Bronchial epithelial cell (primary cell): ENCODE measurements at regions not wholly inside any gene's neighbourhood (a gene's known extent, or its start where the extent isn't known, plus 50 kb on each side); places are given as distances from the start of the nearest gene placed in this dataset.
"Not testable (repeated sequence)": the region's sequence is repeated elsewhere in the genome, so short reads cannot be mapped to it uniquely, and the experiment has no call there.

ENCODE experiments used
- DNase-seq: peaks from one replicate; pipeline ENCODE4 v3.0.0-alpha.2; 2010; ENCODE audit warnings: low read depth
- FAIRE-seq: peaks from 2 replicates; lab custom pipeline; 2011; peaks lifted over from hg19 to GRCh38; lab: Jason Lieb, UNC
- H3K27me3 ChIP-seq: 2 replicates; pipeline ENCODE4 v1.5.1; 2011; ENCODE audit warnings: low read length; ENCODE audit not compliant: control insufficient read depth, insufficient read depth
- H3K36me3 ChIP-seq: 2 replicates; pipeline ENCODE4 v1.5.1; 2011; ENCODE audit warnings: low read length; ENCODE audit not compliant: control insufficient read depth, insufficient read depth
- H3K4me3 ChIP-seq: 2 replicates; pipeline ENCODE4 v1.5.1; 2011; ENCODE audit warnings: mild to moderate bottlenecking, low read depth, low read length, control low read depth
- CTCF ChIP-seq: IDR thresholded peaks from 2 replicates; pipeline ENCODE4 v1.5.1; 2011; ENCODE audit warnings: mild to moderate bottlenecking, moderate library complexity, low read length, control low read depth, inconsistent platforms; ENCODE audit not compliant: insufficient read depth, severe bottlenecking

GRCh38 chr1:761791-762190, 75.3 kb upstream of the OR4F16 start:
- DNase-seq, H3K36me3 ChIP-seq, H3K4me3 ChIP-seq, H3K27me3 ChIP-seq, FAIRE-seq: not testable (repeated sequence)

- H3K27me3 ChIP-seq, H3K36me3 ChIP-seq, FAIRE-seq, DNase-seq, H3K4me3 ChIP-seq: not testable (repeated sequence)
These were observed 85.0 kb upstream of the OR4F16 start for GRCh38 chr1:771449-771848.

GRCh38 chr1:777480-778180, 91.2 kb upstream of the OR4F16 start:
- not testable (repeated sequence) for H3K36me3 ChIP-seq

GRCh38 chr1:778451-779278, 92.2 kb upstream of the OR4F16 start:
- peak; percentile 45 for TF ChIP-seq CTCF
- peak overlapping the region; percentile 53 for H3K4me3 ChIP-seq
- H3K27me3 ChIP-seq, FAIRE-seq, H3K36me3 ChIP-seq: not testable (repeated sequence)
- peak; percentile 91 for DNase-seq

More at GRCh38 chr1:777480-778180, 91.2 kb upstream of the OR4F16 start:
- peak overlapping the region; percentile 53 for H3K4me3 ChIP-seq
- DNase-seq, H3K27me3 ChIP-seq, FAIRE-seq: not testable (repeated sequence)

- FAIRE-seq, H3K4me3 ChIP-seq, DNase-seq, H3K36me3 ChIP-seq, H3K27me3 ChIP-seq: not testable (repeated sequence)
These were observed 93.2 kb upstream of the OR4F16 start for GRCh38 chr1:779621-780020.

- FAIRE-seq (no peak), DNase-seq (no peak)
- TF ChIP-seq CTCF: no peak
- Histone ChIP-seq H3K4me3 (no peak overlapping the region), H3K27me3 (no peaks in the 10 kb centered on the region), H3K36me3 (no peaks in the 10 kb centered on the region)
These were observed 102.4 kb upstream of the OR4F16 start for GRCh38 chr1:788835-789234.

GRCh38 chr1:789606-790005, 103.2 kb upstream of the OR4F16 start:
- not testable (repeated sequence) for H3K36me3 ChIP-seq, H3K27me3 ChIP-seq, FAIRE-seq, DNase-seq, H3K4me3 ChIP-seq

GRCh38 chr1:790388-790930, 104.0 kb upstream of the OR4F16 start:
- DNase-seq, H3K4me3 ChIP-seq, FAIRE-seq, H3K27me3 ChIP-seq, H3K36me3 ChIP-seq: not testable (repeated sequence)

- not testable (repeated sequence) for H3K36me3 ChIP-seq, H3K27me3 ChIP-seq, H3K4me3 ChIP-seq, FAIRE-seq, DNase-seq
These were observed 107.9 kb upstream of the OR4F16 start for GRCh38 chr1:794310-794709.

- not testable (repeated sequence) for FAIRE-seq, H3K27me3 ChIP-seq
These were observed 108.6 kb upstream of the OR4F16 start for GRCh38 chr1:794918-795584.

GRCh38 chr1:797649-798048, 111.2 kb upstream of the OR4F16 start:
- H3K27me3 ChIP-seq: not testable (repeated sequence)

More at GRCh38 chr1:794918-795584, 108.6 kb upstream of the OR4F16 start:
- H3K4me3 ChIP-seq, H3K36me3 ChIP-seq, DNase-seq: not testable (repeated sequence)

More at GRCh38 chr1:797649-798048, 111.2 kb upstream of the OR4F16 start:
- H3K4me3 ChIP-seq, DNase-seq, FAIRE-seq, H3K36me3 ChIP-seq: not testable (repeated sequence)
